ENCODE measurements at regions not wholly inside any gene's neighbourhood (a gene's known extent, or its start where the extent isn't known, plus 50 kb on each side); places are given as distances from the start of the nearest gene placed in this dataset.

DNA sequence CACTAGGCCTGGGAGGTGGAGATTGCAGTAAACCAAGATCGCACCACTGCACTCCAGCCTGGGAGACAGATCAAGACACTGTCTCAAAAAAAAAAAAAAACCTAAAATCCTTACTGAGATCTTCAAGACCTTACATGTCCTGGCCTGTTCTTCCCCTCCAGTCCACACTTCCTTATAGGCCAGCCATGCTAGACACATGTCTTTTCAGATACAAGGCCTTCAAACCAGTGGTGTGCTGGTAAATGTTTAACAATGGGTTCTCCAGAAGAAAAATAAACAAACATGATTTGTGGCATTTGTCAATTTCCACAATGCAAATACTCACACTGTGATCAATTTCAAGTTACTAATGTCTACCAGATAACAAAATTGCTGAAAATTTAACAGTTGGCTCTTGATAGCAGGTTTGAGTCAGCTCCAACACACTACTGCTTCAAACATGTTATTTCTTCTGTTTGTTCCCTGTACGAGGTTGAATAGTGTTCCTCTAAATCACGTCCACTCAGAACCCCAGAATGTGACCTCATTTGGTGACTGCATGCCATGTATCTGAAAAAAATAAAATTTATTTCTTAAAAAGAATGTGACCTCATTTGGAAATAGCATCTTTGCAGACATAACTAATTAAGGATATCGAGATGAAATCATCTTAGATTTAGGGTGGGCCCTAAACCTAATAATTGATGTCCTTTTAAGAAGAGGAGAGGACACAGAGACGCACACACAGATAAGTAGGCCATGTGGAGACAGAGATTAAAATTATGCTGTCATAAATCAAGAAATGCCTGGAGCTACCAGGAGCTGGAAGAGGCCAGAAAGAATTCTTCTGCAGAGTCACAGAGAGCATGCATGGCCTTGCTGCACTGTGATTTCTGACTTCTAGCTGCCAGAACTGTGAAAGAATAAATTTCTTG is 144.4 kb downstream of the ZNF674 start:
- DNase-seq = no peak
- Histone ChIP-seq H3K36me3 (no peaks in the 10 kb centered on the region), H3K27me3 (no peaks in the 10 kb centered on the region), H3K27ac (no peak overlapping the region), H3K4me3 (replicated peaks in 1 of 3) (no peak overlapping the region), H3K9me3 (no peaks in the 10 kb centered on the region), H3K4me1 (no peaks in the 10 kb centered on the region)
- intact Hi-C loops (cut with DNase I) = no loop called here
- TF ChIP-seq POLR2A (IDR thresholded peaks at IDR 0.05) (no peak), CTCF (IDR thresholded peaks at IDR 0.05) (no peak)
- WGBS, 2 donors = 91 to 96% methylated on average over 5 of the region's 5 CpGs

- no peaks in the 10 kb centered on the region for H3K4me1 ChIP-seq
Observed at GRCh38 chrX:46398874-46399273, 146.3 kb downstream of the ZNF674 start.

DNA sequence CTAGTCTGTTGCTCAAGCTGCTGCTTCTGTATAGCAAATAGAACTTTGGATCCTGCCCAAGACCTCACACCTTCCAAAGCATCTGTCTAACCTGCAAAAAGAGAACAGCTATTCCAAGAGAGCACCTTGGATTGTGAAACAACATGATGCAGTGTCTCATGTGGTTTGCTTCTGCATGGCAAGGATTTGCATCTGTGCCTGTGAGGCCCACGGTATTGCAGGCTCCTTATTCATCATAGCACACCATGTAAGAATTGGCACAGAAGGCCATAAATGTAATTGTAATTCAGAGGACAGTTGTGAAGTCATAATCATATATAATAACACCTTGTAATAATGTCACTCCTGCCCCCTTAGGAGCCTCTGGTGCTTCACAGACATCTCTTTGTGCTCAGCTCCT is 147.1 kb downstream of the ZNF674 start:
- TF ChIP-seq POLR2A (IDR thresholded peaks at IDR 0.05) = no peak
- TF ChIP-seq CTCF (IDR thresholded peaks at IDR 0.05) = no peak

More at GRCh38 chrX:46398874-46399273, 146.3 kb downstream of the ZNF674 start:
- Histone ChIP-seq H3K4me3 (replicated peaks in 1 of 3) (no peak overlapping the region), H3K27ac (no peak overlapping the region), H3K36me3 (no peaks in the 10 kb centered on the region), H3K9me3 (no peaks in the 10 kb centered on the region), H3K27me3 (no peaks in the 10 kb centered on the region)
- WGBS, 2 donors = 100% methylated on average over 1 of the region's 1 CpG
- DNase-seq = no peak
- intact Hi-C loops (cut with DNase I) = no loop called here
- TF ChIP-seq POLR2A (IDR thresholded peaks at IDR 0.05) (no peak), CTCF (IDR thresholded peaks at IDR 0.05) (no peak)

GRCh38 chrX:46386511-46386910 is 158.7 kb downstream of the ZNF674 start:
- no peaks in the 10 kb centered on the region for H3K4me1 ChIP-seq
- no peak overlapping the region for H3K27ac ChIP-seq
- no peak for DNase-seq
- intact Hi-C loops (cut with DNase I) = no loop called here
- H3K4me3 ChIP-seq (replicated peaks in 1 of 3) = no peak overlapping the region
- TF ChIP-seq CTCF (IDR thresholded peaks at IDR 0.05) (peak in 1 of 6 experiments; percentile 11), POLR2A (IDR thresholded peaks at IDR 0.05) (no peak)
- no peaks in the 10 kb centered on the region for H3K9me3 ChIP-seq
- no peaks in the 10 kb centered on the region for H3K36me3 ChIP-seq
- no peaks in the 10 kb centered on the region for H3K27me3 ChIP-seq

More for the DNA sequence above, 147.1 kb downstream of the ZNF674 start:
- intact Hi-C loops (cut with DNase I) = no loop called here
- WGBS, 2 donors = 67 to 100% methylated on average over 1 of the region's 1 CpG
- H3K27ac ChIP-seq = no peak overlapping the region
- DNase-seq = no peak
- no peaks in the 10 kb centered on the region for H3K4me1 ChIP-seq
- no peak overlapping the region for H3K4me3 ChIP-seq (replicated peaks in 1 of 3)
- no peaks in the 10 kb centered on the region for H3K9me3 ChIP-seq
- no peaks in the 10 kb centered on the region for H3K27me3 ChIP-seq
- H3K36me3 ChIP-seq = no peaks in the 10 kb centered on the region

GRCh38 chrX:46383006-46383405 is 162.2 kb downstream of the ZNF674 start:
- no peaks in the 10 kb centered on the region for H3K4me1 ChIP-seq
- no peaks in the 10 kb centered on the region for H3K36me3 ChIP-seq
- no peaks in the 10 kb centered on the region for H3K9me3 ChIP-seq
- WGBS, 2 donors = 88 to 91% methylated on average over 2 of the region's 2 CpGs
- no peaks in the 10 kb centered on the region for H3K27me3 ChIP-seq
- DNase-seq = no peak
- TF ChIP-seq POLR2A (IDR thresholded peaks at IDR 0.05) = no peak
- no peak for TF ChIP-seq CTCF (IDR thresholded peaks at IDR 0.05)
- no peak overlapping the region for H3K4me3 ChIP-seq (replicated peaks in 1 of 3)
- intact Hi-C loops (cut with DNase I) = no loop called here
- H3K27ac ChIP-seq = no peak overlapping the region

Data from thyroid gland (tissue), 4 donors.